GM12872 (cell line): ENCODE measurements at regions not wholly inside any gene's neighbourhood (a gene's known extent, or its start where the extent isn't known, plus 50 kb on each side); places are given as distances from the start of the nearest gene placed in this dataset.

Experiments used
- TF ChIP-seq, protein P1 (sequence below): IDR thresholded peaks from 3 replicates; pipeline ENCODE4 v1.5.1; 2011; ENCODE audit warnings: low read depth, mild to moderate bottlenecking, low read length, moderate library complexity; ENCODE audit not compliant: insufficient read depth

DNA sequence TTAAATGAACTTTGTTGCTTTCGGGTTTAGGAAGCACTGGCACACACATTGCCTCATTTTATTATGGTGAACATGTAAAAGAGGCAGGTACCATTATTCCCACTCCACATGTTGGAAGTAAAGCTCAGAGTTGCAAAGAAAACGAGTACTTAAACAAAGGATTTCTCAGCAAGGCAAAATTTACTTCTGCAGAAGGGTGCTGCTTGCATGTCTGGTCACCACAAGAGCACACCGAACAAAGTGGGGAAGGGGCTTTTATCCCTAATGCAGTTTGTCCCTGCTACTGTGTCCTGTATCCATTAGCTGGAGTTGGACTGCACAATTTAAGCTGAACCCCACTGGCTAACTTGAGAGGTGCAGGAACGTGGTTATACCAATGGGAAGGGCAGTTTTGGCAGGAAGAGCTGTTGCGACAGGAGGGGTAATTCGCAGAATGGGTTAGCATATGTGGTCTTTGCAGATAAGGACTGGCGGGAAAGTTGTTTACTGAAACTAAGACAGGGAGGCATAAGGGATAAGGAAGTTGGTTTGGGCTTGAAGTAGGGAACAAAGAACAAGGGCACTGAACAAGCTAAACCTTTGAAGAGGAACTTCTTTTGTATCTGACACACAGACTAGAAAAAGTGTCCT is 545.5 kb downstream of the UQCRFS1 start:
- TF ChIP-seq, protein P1, sequence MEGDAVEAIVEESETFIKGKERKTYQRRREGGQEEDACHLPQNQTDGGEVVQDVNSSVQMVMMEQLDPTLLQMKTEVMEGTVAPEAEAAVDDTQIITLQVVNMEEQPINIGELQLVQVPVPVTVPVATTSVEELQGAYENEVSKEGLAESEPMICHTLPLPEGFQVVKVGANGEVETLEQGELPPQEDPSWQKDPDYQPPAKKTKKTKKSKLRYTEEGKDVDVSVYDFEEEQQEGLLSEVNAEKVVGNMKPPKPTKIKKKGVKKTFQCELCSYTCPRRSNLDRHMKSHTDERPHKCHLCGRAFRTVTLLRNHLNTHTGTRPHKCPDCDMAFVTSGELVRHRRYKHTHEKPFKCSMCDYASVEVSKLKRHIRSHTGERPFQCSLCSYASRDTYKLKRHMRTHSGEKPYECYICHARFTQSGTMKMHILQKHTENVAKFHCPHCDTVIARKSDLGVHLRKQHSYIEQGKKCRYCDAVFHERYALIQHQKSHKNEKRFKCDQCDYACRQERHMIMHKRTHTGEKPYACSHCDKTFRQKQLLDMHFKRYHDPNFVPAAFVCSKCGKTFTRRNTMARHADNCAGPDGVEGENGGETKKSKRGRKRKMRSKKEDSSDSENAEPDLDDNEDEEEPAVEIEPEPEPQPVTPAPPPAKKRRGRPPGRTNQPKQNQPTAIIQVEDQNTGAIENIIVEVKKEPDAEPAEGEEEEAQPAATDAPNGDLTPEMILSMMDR = no peak

DNA sequence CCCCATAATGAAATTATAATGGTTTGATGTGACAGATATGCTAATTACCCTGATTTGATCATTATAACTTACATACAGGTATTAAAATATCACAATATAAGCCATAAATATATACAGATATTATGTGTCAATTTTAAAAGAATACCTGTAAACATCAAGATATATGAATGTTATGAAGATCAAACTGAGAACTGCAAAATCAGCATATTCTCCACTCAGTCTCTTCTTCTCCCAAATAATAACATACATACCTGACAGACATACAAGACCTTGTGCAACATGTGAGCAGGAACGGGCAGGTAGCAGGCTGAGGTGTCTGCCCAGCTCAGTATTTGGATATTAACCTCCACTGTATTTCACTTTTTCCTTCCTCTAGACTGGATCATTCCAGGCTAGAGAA is 547.2 kb downstream of the UQCRFS1 start:
- TF ChIP-seq, protein P1 = no peak

DNA sequence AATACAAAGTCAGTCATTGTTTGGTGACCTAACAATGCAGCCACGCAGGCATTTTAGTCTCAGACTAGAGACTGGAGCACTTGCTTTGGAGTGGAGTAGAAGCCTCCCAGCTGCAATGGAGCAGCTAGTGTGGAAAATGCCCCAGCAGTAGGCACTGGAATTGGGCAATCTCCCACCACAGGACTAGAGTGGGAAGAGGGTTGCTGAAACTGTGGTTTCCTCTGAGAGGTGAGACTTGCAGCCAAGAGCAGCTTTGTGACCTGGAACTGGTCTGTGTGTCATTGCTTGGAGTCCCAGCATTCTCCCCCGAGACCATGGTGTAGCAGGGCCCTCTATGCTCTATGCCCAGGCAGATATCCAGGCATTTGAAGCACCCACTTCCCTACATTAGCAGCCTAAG is 556.3 kb downstream of the UQCRFS1 start:
- TF ChIP-seq, protein P1 = no peak

DNA sequence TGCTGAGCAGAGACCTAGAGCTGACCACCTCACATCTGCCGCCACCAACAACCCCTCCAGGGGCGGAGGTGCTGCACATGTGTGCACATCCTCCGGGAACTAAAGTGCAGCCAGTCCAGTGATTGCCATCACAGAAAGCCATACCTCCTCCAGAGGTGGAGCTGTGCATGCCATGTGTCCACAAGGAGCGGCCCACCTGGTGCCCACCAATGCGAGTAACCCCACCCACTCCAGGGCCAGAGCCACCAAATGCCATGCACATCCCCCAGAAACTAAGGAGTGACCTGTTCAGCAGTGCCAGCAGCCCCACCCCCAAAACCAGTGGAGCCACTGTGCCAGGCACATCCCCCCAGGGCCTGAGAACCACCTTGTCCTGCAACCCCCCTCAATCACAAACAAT is 557.9 kb downstream of the UQCRFS1 start:
- TF ChIP-seq, protein P1 = no peak

DNA sequence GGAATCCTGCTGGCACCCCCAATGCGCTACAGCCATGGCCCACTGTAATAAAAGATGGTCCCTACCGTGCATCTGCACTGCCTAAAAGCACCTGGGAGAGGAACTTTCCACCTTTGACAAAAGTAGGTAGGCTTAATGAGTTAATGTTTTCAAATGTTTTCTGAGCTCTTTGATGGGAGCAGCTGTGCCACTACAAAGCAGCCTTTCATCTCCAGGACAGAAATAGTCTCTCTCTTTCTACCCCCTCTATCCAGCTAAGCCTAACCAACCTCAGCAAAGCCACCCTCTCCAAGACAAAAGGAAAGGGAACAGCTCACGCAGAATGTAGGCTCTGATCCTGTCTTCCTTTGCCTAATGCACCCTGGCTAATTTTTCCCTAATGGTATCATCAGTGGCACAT is 560.2 kb downstream of the UQCRFS1 start:
- TF ChIP-seq, protein P1 = no peak

DNA sequence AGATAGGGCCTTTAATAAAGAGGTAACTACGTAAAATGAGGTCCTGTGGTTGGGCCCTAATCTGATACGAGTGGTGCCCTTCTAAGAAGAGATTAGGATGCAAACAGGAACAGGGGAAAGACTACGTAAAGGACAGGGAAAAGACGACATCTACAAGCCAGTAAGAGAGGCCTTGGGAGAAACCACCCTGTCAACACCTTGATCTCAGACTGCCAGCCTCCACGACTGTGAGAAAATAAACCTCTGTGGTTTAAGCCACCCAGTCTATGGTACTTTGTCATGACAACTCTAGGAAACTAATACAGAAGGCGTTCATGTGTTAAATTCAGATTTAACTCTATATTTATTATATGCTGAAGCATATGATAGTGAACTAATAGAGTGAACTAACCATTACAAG is 566.3 kb downstream of the UQCRFS1 start:
- TF ChIP-seq, protein P1 = no peak

DNA sequence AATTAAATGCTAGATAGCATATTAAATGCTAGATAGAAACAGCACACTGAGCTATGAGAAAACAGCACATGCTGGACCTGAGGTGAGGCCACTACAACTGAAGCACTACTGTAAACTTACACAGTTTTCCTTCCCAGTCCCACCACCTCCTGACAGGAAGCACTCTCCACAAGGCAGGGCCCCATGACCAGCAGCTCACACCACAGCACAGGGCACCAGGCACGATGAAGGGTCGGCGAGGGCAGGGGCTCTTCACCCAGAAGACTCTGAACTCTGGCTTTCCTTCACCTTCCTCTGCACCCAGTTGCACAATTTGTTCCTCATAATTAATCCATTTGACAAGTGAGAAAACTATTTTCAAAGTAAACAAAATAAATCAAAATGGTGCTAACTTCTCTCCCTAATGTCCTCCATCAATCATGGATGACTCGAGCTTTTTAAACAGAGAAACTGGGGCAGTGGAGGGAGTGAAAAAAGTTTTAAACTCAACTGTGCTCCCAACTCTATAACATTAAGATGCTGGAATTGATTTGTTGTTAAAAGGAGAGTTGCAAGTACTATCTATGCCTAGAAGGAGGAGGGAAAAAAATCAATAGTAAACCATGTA is 568.7 kb downstream of the UQCRFS1 start:
- TF ChIP-seq, protein P1 = no peak
